ENCODE measurements at regions not wholly inside any gene's neighbourhood (a gene's known extent, or its start where the extent isn't known, plus 50 kb on each side); places are given as distances from the start of the nearest gene placed in this dataset.

DNA sequence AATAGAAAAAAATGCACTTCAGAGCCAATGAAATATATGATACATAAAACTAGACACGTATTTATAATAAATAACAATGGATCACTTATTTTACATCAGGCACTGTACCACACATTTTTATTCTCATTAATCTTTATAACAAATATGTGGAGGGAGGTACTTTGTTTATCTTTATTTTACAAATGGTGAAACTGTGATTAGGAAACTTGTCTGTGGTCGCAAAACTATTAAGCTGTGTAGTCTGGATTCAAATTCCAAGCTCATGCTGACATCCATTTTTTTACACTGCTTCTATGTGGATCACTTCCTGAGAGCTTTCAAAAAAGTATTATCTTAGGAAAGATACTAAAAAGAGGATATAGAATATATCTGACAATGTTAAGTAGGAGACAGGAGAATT is 978.6 kb downstream of the SORCS1 start:
- no peak for DNase-seq (ENCODE audit: low read depth, low spot score)
- no peak for TF ChIP-seq EZH2 (IDR thresholded peaks at IDR 0.05; ENCODE audit: low read length)
- TF ChIP-seq, protein P1, sequence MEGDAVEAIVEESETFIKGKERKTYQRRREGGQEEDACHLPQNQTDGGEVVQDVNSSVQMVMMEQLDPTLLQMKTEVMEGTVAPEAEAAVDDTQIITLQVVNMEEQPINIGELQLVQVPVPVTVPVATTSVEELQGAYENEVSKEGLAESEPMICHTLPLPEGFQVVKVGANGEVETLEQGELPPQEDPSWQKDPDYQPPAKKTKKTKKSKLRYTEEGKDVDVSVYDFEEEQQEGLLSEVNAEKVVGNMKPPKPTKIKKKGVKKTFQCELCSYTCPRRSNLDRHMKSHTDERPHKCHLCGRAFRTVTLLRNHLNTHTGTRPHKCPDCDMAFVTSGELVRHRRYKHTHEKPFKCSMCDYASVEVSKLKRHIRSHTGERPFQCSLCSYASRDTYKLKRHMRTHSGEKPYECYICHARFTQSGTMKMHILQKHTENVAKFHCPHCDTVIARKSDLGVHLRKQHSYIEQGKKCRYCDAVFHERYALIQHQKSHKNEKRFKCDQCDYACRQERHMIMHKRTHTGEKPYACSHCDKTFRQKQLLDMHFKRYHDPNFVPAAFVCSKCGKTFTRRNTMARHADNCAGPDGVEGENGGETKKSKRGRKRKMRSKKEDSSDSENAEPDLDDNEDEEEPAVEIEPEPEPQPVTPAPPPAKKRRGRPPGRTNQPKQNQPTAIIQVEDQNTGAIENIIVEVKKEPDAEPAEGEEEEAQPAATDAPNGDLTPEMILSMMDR (optimal IDR thresholded peaks at IDR 0.05 in 1 of 3, IDR thresholded peaks at IDR 0.05 in 1 of 3, conservative IDR thresholded peaks at IDR 0.05 in 1 of 3; ENCODE audit: extremely low read depth in 1 of 3, insufficient read depth in 2 of 3, low read length in 3 of 3): no peak
- H4K20me1 ChIP-seq (ENCODE audit: control insufficient read depth, extremely low read depth, insufficient read depth, low read length): no peaks in the 10 kb centered on the region
- no peaks in the 10 kb centered on the region for H3K27me3 ChIP-seq (ENCODE audit: control insufficient read depth, extremely low read depth, insufficient read depth, low read length)
- no peaks in the 10 kb centered on the region for H3K36me3 ChIP-seq (ENCODE audit: control insufficient read depth in 2 of 2, extremely low read depth in 1 of 2, insufficient read depth in 2 of 2, low read length in 2 of 2)
- H3K4me1 ChIP-seq (ENCODE audit: control insufficient read depth, extremely low read depth, insufficient read depth, low read length): no peaks in the 10 kb centered on the region
- H3K4me2 ChIP-seq (ENCODE audit: control insufficient read depth, extremely low read depth, insufficient read depth, low read depth, low read length): no peak overlapping the region
- H3K9me1 ChIP-seq (ENCODE audit: control insufficient read depth, extremely low read depth, insufficient read depth, low read length): no peaks in the 10 kb centered on the region
- dilution Hi-C loops (cut with MboI; ENCODE audit: extremely low pct_ligation_motif_present, low sequenced_read_pairs): no loop called here
- H3K79me2 ChIP-seq (ENCODE audit: control insufficient read depth, insufficient read depth, low read length): no peaks in the 10 kb centered on the region
- no peak overlapping the region for H2AFZ ChIP-seq (ENCODE audit: control insufficient read depth, low read length)
- H3K27ac ChIP-seq (ENCODE audit: control insufficient read depth, insufficient read depth, low read length): no peak overlapping the region
- no peak overlapping the region for H3K4me3 ChIP-seq (ENCODE audit: control insufficient read depth in 2 of 3, extremely low read depth in 1 of 3, insufficient read depth in 2 of 3, low read depth in 1 of 3, low read length in 3 of 3)
- H3K9ac ChIP-seq (ENCODE audit: control insufficient read depth, extremely low read depth, insufficient read depth, low read length): no peak overlapping the region
- FAIRE-seq: no peak
- no peaks in the 10 kb centered on the region for H3K9me3 ChIP-seq (ENCODE audit: control insufficient read depth, low read depth, low read length)

DNA sequence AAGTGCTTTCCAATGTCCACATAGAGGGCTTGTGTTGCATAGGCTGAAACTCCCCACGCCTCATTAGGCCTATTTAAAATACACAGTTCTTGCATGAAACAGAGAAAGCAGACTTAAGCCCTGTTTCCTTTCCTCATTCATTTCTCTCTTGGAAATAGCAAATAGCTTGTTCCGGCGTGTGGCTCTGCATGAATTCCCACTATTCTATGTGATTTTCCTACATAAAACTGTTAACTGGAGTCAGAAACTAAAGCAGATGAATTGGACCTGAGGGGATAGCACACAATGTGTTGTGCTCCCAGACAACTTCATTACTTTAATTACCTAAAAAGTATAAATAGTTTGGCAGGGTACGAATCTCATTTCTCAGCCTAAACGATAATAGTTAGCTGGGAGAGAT is 981.5 kb downstream of the SORCS1 start:
- no peaks in the 10 kb centered on the region for H3K27me3 ChIP-seq (ENCODE audit: control insufficient read depth, extremely low read depth, insufficient read depth, low read length)
- H3K36me3 ChIP-seq (ENCODE audit: control insufficient read depth in 2 of 2, extremely low read depth in 1 of 2, insufficient read depth in 2 of 2, low read length in 2 of 2): no peaks in the 10 kb centered on the region
- no peaks in the 10 kb centered on the region for H3K9me1 ChIP-seq (ENCODE audit: control insufficient read depth, extremely low read depth, insufficient read depth, low read length)
- no peaks in the 10 kb centered on the region for H3K79me2 ChIP-seq (ENCODE audit: control insufficient read depth, insufficient read depth, low read length)
- no peaks in the 10 kb centered on the region for H4K20me1 ChIP-seq (ENCODE audit: control insufficient read depth, extremely low read depth, insufficient read depth, low read length)
- no peak overlapping the region for H3K4me2 ChIP-seq (ENCODE audit: control insufficient read depth, extremely low read depth, insufficient read depth, low read depth, low read length)
- no peaks in the 10 kb centered on the region for H3K9me3 ChIP-seq (ENCODE audit: control insufficient read depth, low read depth, low read length)
- no peak for DNase-seq (ENCODE audit: low read depth, low spot score)
- no peak overlapping the region for H2AFZ ChIP-seq (ENCODE audit: control insufficient read depth, low read length)
- dilution Hi-C loops (cut with MboI; ENCODE audit: extremely low pct_ligation_motif_present, low sequenced_read_pairs): no loop called here
- no peak overlapping the region for H3K9ac ChIP-seq (ENCODE audit: control insufficient read depth, extremely low read depth, insufficient read depth, low read length)
- no peak overlapping the region for H3K4me3 ChIP-seq (ENCODE audit: control insufficient read depth in 2 of 3, extremely low read depth in 1 of 3, insufficient read depth in 2 of 3, low read depth in 1 of 3, low read length in 3 of 3)
- TF ChIP-seq, protein P1 (optimal IDR thresholded peaks at IDR 0.05 in 1 of 3, IDR thresholded peaks at IDR 0.05 in 1 of 3, conservative IDR thresholded peaks at IDR 0.05 in 1 of 3; ENCODE audit: extremely low read depth in 1 of 3, insufficient read depth in 2 of 3, low read length in 3 of 3): no peak
- TF ChIP-seq EZH2 (IDR thresholded peaks at IDR 0.05; ENCODE audit: low read length): no peak
- no peak for FAIRE-seq
- H3K4me1 ChIP-seq (ENCODE audit: control insufficient read depth, extremely low read depth, insufficient read depth, low read length): no peaks in the 10 kb centered on the region
- no peak overlapping the region for H3K27ac ChIP-seq (ENCODE audit: control insufficient read depth, insufficient read depth, low read length)

Data from keratinocyte (primary cell).